Smooth muscle cell (in vitro differentiated cells): ENCODE measurements at regions not wholly inside any gene's neighbourhood (a gene's known extent, or its start where the extent isn't known, plus 50 kb on each side); places are given as distances from the start of the nearest gene placed in this dataset.
A peak's percentile ranks its signal among the peaks of the same experiment; 100 is the strongest.

Experiments used
- DNase-seq: peaks from one replicate; lab custom pipeline; 2025; ENCODE audit not compliant: unreplicated experiment; lab: John Stamatoyannopoulos, UW
- H2AFZ ChIP-seq: fragments of 200-600 bp; sonication (generic); 2 replicates; pipeline ENCODE4 v1.6.0; 2016; ENCODE audit warnings: antibody characterized with exemption, low read depth, mild to moderate bottlenecking
- H3F3A ChIP-seq: fragments of 200-600 bp; sonication (generic); 2 replicates; pipeline ENCODE4 v1.6.0; 2017; ENCODE audit warnings: antibody characterized with exemption, low read depth
- H3K27ac ChIP-seq: fragments of 200-600 bp; sonication (generic); 2 replicates; pipeline ENCODE4 v1.5.1; 2016; ENCODE audit warnings: low read depth, mild to moderate bottlenecking
- H3K27me3 ChIP-seq: fragments of 200-600 bp; sonication (generic); 2 replicates; pipeline ENCODE4 v1.6.1; 2016; ENCODE audit warnings: low read depth, mild to moderate bottlenecking
- H3K36me3 ChIP-seq: fragments of 200-600 bp; sonication (generic); 2 replicates; pipeline ENCODE4 v1.5.1; 2016; ENCODE audit warnings: low read depth
- H3K4me1 ChIP-seq: fragments of 200-600 bp; sonication (generic); 2 replicates; pipeline ENCODE4 v1.5.1; 2016; ENCODE audit warnings: low read depth
- H3K4me2 ChIP-seq: fragments of 200-600 bp; sonication (generic); 2 replicates; pipeline ENCODE4 v1.6.0; 2016; ENCODE audit warnings: mild to moderate bottlenecking
- H3K4me3 ChIP-seq: fragments of 200-600 bp; sonication (generic); 2 replicates; pipeline ENCODE4 v1.5.1; 2016; ENCODE audit warnings: mild to moderate bottlenecking
- H3K79me2 ChIP-seq: fragments of 200-600 bp; sonication (generic); 2 replicates; pipeline ENCODE4 v1.6.0; 2016; ENCODE audit warnings: low read depth, mild to moderate bottlenecking
- H3K9ac ChIP-seq: fragments of 200-600 bp; sonication (generic); 2 replicates; pipeline ENCODE4 v1.6.0; 2016; ENCODE audit warnings: low read depth
- H3K9me3 ChIP-seq: fragments of 200-600 bp; sonication (generic); replicated peaks from 2 replicates; pipeline ENCODE4 v1.5.1; 2016; ENCODE audit warnings: low read depth
- H4K20me1 ChIP-seq: fragments of 200-600 bp; sonication (generic); 2 replicates; pipeline ENCODE4 v1.6.0; 2016; ENCODE audit warnings: low read depth
- CTCF ChIP-seq: fragments of 200-600 bp; sonication (generic); IDR thresholded peaks from 2 replicates; pipeline ENCODE4 v1.5.1; 2017; ENCODE audit warnings: borderline replicate concordance, mild to moderate bottlenecking, antibody characterized with exemption; ENCODE audit not compliant: insufficient read depth, poor library complexity, severe bottlenecking
- WGBS: methylation state at CpG from one replicate; pipeline ENCODE4 v1.1.7; 2016; ENCODE audit warnings: low lambda C conversion rate; 5-methylcytosine and 5-hydroxymethylcytosine counted together

GRCh38 chr2:203585516-203585915, 50.4 kb upstream of the RAPH1 start:
- no peak for DNase-seq
- H3K27me3 ChIP-seq = no peaks in the 10 kb centered on the region
- no peak overlapping the region for H2AFZ ChIP-seq
- no peaks in the 10 kb centered on the region for H4K20me1 ChIP-seq
- peaks cover under 1% of the 10 kb centered on the region for H3F3A ChIP-seq
- no peak for TF ChIP-seq CTCF
- H3K4me2 ChIP-seq = peak overlapping the region; percentile 51
- H3K9ac ChIP-seq = no peak overlapping the region
- no peaks in the 10 kb centered on the region for H3K79me2 ChIP-seq
- peak overlapping the region; percentile 60 for H3K27ac ChIP-seq
- H3K4me3 ChIP-seq = no peak overlapping the region
- H3K36me3 ChIP-seq = no peaks in the 10 kb centered on the region
- 8% methylated on average over 2 of the region's 2 CpGs for WGBS
- H3K4me1 ChIP-seq = peaks cover 14% of the 10 kb centered on the region
- no peaks in the 10 kb centered on the region for H3K9me3 ChIP-seq

- Histone ChIP-seq H3K4me1 (peaks cover 14% of the 10 kb centered on the region), H3K4me2 (peak overlapping the region; percentile 51), H3F3A (no peaks in the 10 kb centered on the region), H4K20me1 (no peaks in the 10 kb centered on the region), H3K79me2 (no peaks in the 10 kb centered on the region), H3K9ac (no peak overlapping the region), H3K27ac (peak overlapping the region; percentile 60), H3K9me3 (no peaks in the 10 kb centered on the region), H2AFZ (no peak overlapping the region), H3K27me3 (no peaks in the 10 kb centered on the region), H3K36me3 (no peaks in the 10 kb centered on the region), H3K4me3 (no peak overlapping the region)
- 71% methylated on average over 6 of the region's 6 CpGs for WGBS
- no peak for DNase-seq
- no peak for TF ChIP-seq CTCF
Measured at GRCh38 chr2:203586206-203586605, 51.1 kb upstream of the RAPH1 start.

GRCh38 chr2:203586696-203587095, 51.6 kb upstream of the RAPH1 start:
- Histone ChIP-seq H3K4me2 (peak overlapping the region; percentile 51), H3F3A (no peaks in the 10 kb centered on the region), H3K79me2 (no peaks in the 10 kb centered on the region), H2AFZ (no peak overlapping the region), H3K36me3 (no peaks in the 10 kb centered on the region), H3K9ac (no peak overlapping the region), H3K9me3 (no peaks in the 10 kb centered on the region), H4K20me1 (no peaks in the 10 kb centered on the region), H3K27me3 (no peaks in the 10 kb centered on the region), H3K4me3 (no peak overlapping the region), H3K4me1 (peaks cover 14% of the 10 kb centered on the region), H3K27ac (peak overlapping the region; percentile 60)
- DNase-seq = no peak
- WGBS = 43% methylated on average over 4 of the region's 4 CpGs
- no peak for TF ChIP-seq CTCF

- Histone ChIP-seq H3K9me3 (no peaks in the 10 kb centered on the region), H3K79me2 (no peaks in the 10 kb centered on the region), H4K20me1 (no peaks in the 10 kb centered on the region), H3F3A (peaks cover 10% of the 10 kb centered on the region), H3K27ac (no peak overlapping the region), H2AFZ (no peak overlapping the region), H3K9ac (no peak overlapping the region), H3K27me3 (no peaks in the 10 kb centered on the region), H3K4me3 (no peak overlapping the region), H3K4me2 (no peak overlapping the region), H3K36me3 (no peaks in the 10 kb centered on the region), H3K4me1 (peaks cover 21% of the 10 kb centered on the region)
- DNase-seq = no peak
- 67% methylated on average over 2 of the region's 2 CpGs for WGBS
- TF ChIP-seq CTCF = no peak
Measured at GRCh38 chr2:203590496-203590895, 55.4 kb upstream of the RAPH1 start.
